GM21576 (cell line): ENCODE measurements at regions not wholly inside any gene's neighbourhood (a gene's known extent, or its start where the extent isn't known, plus 50 kb on each side); places are given as distances from the start of the nearest gene placed in this dataset.
"Not testable (repeated sequence)": the region's sequence is repeated elsewhere in the genome, so short reads cannot be mapped to it uniquely, and the experiment has no call there.

Experiments used
- ATAC-seq: cut with Tn5 transposase; IDR thresholded peaks from one replicate; pipeline ENCODE4 v1.9.1; 2021; ENCODE audit warnings: mild to moderate bottlenecking, moderate library complexity; ENCODE audit not compliant: unreplicated experiment

- not testable (repeated sequence) for ATAC-seq
Measured at GRCh38 chr15:20473465-20473864, 68.1 kb downstream of the GOLGA6L6 start.

GRCh38 chr15:20472983-20473382 is 68.6 kb downstream of the GOLGA6L6 start:
- not testable (repeated sequence) for ATAC-seq

- ATAC-seq = not testable (repeated sequence)
Measured at GRCh38 chr15:20470810-20471209, 70.8 kb downstream of the GOLGA6L6 start.

DNA sequence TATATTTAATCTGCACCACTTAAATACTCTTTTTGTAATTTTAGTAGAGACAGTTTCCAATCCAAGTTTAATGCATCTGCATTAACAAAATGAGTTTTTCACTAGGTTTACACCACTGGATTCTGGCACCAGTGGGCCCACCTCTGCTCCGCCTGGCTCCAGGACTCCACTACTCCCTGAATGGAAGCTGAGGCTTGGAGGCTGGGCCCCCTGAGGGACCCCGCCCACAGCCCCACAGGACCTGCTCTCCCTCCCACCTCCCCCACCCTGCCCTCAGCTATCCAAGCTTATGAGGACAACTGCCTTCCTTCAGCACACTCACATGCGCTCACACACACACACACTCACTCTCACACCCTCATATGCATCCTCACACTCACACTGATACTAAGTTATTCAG is 100.5 kb downstream of the GOLGA6L6 start:
- ATAC-seq = not testable (repeated sequence)

DNA sequence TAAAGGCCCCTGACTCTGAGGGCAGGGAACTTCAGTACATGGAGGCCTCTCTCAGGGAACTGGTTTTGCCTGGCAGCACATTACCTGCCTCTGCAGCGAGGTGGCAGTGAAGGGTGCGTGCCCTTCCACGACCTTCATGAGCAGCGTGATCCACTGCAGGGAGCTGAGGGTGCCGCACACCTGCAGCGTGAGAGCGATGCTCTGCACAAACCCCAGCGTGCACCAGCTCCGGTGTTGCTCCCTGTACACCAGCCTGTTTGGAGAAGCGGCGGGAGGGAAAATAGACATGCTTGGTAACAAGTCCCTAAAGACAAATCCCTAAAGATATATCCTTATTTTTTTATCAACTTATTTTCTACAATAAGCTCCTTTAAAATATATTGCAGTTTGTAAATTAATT is 101.2 kb downstream of the GOLGA6L6 start:
- ATAC-seq = not testable (repeated sequence)

- not testable (repeated sequence) for ATAC-seq
Measured at GRCh38 chr15:20439111-20439510, 102.5 kb downstream of the GOLGA6L6 start.

- ATAC-seq = not testable (repeated sequence)
Measured at GRCh38 chr15:20438255-20438654, 103.3 kb downstream of the GOLGA6L6 start.

GRCh38 chr15:20433468-20433867 is 108.1 kb downstream of the GOLGA6L6 start:
- not testable (repeated sequence) for ATAC-seq

DNA sequence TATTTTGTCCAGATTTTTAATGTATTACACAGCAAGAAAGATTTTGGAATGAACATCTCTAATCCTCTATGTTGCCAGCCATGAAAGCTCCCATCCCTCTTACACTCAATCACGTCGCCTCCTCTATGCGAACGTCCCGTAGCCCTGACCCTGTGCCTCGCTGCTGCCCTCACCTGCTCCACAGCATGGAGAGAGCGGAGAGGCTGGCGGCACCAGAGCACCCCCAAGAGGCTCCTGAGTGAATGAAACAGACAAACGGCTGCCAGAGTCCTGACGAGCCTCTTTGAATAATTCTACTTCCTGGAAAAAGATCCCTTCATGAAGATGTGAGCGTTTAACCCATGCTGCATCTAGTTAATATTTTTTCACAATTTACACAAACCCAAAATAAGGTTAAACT is 111.1 kb downstream of the GOLGA6L6 start:
- ATAC-seq = not testable (repeated sequence)

DNA sequence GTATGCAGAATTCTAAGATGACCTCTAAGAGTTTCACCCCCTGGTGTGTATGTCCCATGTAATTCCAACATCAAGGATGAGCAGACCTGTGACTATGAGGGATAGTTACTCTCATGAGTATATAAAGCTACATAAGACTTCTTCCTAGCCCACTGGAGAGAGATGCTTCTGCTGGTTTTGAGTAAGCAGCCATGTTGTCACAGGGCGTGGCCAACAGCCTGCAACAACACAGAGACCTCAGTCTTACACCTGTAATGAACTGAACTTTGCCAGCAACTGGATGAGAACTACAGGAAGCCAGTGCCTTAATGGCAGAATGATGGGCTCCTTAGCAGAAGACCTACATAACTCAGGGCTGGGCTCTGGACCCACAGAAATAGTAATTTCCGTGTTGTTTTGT is 120.9 kb downstream of the GOLGA6L6 start:
- not testable (repeated sequence) for ATAC-seq

DNA sequence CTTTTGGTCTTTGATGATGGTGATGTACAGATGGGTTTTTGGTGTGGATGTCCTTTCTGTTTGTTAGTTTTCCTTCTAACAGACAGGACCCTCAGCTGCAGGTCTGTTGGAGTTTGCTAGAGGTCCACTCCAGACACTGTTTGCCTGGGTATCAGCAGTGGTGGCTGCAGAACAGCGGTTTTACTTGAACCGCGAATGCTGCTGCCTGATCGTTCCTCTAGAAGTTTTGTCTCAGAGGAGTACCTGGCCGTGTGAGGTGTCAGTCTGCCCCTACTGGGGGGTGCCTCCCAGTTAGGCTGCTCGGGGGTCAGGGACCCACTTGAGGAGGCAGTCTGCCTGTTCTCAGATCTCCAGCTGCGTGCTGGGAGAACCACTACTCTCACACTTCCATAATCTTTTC is 125.0 kb downstream of the GOLGA6L6 start:
- not testable (repeated sequence) for ATAC-seq

DNA sequence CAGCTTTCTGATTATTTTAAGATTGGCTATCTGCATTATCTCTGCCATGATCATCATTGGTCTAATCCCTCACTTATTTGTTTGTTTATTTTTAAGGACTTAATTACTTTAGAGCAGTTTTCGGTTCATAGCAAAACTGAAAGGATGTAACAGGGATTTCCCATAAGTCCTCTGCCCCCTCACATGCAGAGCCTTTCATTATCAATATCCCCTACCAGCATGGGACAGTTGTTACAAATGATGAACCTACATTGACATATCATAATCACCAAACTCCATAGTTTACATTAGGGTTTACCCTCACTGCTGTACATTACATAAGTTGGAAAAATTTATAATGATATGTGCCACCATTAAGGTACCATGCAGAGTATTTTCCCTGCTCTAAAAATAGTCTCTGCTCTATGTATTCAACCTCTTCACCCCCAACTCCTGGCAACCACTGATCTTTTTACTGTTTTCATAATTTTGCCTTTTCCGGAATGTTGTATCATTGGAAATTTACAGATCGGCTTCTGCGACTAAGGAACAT is 131.9 kb downstream of the GOLGA6L6 start:
- not testable (repeated sequence) for ATAC-seq

DNA sequence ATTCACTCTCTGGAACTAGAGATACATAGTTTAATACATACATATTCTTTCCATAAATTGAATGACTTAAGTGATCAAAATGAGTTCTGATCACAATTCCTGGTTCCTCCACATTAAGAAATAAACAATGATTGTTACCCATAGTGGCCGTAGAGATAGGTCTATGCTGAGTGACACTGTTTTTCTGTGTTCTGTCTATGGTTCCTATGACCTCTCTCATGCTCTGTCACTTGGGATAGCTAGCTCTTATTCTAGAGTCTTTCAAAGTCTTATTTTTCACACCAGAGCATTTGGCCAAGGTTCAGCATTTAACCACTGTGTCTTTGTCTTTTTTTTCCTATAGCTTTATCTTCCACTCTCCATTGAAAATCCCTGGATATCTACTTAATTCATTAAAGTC is 132.4 kb downstream of the GOLGA6L6 start:
- ATAC-seq = no peak

- ATAC-seq = no peak
Measured at GRCh38 chr15:20407553-20407952, 134.0 kb downstream of the GOLGA6L6 start.

DNA sequence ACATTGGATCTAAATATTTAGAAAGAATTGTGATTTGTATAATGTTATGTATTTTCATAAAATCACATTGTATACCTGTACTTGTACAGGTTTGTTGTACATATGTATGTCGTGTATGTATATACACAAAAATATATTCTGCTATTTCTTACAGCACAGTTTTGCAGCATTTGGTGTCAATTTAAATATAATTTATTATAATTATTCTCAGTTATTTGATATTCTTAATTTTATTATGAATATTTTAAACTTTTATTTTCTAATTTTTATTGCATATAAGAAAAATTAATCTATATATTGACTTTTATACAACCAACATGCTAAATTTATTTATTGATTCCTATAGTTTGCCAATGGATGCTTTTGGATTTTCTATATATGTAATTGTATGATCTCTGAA is 137.0 kb downstream of the GOLGA6L6 start:
- not testable (repeated sequence) for ATAC-seq

- ATAC-seq = not testable (repeated sequence)
Measured at GRCh38 chr15:20402586-20402985, 139.0 kb downstream of the GOLGA6L6 start.

- ATAC-seq = not testable (repeated sequence)
Measured at GRCh38 chr15:20401058-20401457, 140.5 kb downstream of the GOLGA6L6 start.

DNA sequence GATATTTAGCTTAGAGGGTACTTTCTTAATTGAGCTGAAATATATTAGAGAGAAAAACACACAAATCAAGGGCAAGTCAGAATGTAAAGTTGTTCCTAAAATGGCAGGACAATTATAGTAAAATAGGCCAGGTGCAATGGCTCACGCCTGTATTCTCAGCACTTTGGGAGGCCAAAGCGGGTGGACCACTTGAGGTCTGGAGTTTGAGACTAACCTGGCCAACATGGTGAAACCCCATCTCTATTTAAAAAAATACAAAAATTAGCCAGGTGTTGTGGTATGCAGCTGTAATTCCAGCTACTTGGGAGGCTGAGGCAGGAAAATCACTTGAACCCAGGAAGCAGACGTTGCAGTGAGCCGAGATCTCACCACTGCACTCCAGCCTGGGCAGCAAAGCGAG is 142.9 kb downstream of the GOLGA6L6 start:
- ATAC-seq = not testable (repeated sequence)

GRCh38 chr15:20388161-20388560 is 153.4 kb downstream of the GOLGA6L6 start:
- ATAC-seq = not testable (repeated sequence)

- ATAC-seq = no peak
Measured at GRCh38 chr15:20386198-20386597, 155.4 kb downstream of the GOLGA6L6 start.

DNA sequence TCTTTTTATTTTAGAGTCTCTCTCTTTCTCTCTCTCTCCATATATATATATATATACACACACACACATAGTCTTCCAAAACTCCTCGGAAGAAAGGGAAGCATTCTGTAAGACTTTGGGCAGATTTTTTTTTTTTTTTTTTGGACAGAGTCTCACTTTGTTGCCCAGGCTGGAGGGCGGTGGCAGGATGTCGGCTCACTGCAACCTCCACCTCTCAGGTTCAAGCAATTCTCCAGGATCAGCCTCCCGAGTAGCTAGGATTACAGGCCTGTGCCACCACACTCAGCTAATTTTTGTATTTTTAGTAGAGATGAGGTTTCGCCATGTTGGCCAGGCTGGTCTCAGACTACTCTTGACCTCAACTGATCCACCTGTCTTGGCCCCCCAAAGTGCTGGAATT is 161.4 kb downstream of the GOLGA6L6 start:
- ATAC-seq = not testable (repeated sequence)

DNA sequence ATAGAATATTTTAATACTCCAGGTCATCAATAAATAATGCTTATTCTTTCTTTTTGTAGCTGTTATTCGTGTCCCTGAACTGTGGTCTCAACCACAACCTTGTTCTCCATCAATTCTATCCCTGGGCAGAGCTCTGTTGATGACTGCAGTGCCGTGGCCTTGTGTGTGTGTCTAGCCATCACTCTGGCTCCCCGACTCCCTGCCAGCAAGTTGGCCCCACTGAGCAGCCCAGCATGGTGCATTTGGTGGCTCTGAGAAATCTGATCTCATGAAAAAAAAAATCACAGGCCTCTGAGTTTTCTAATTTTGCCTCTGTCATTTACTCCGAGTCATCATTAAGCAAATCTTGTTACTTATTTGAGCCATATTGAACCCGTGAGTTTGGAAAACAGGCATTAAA is 164.7 kb downstream of the GOLGA6L6 start:
- no peak for ATAC-seq

DNA sequence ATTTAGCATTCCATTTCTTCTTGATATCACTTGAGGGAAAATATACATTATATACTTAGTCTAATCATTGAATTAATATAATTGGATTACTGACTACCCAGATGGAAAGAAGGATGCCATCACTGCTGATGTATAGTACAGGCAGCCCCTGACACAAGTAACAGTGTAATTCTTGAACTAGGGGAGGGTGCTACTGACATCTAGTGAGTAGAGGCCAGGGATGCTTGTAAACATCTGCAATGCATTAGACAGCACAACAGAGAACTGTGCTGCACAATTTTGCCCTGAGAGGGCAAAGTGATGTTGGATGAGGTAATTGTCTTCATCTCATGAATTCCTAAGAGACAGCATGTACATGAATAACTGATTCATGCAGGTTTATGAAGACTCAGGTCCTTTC is 169.2 kb downstream of the GOLGA6L6 start:
- ATAC-seq = not testable (repeated sequence)
